GM18870 (cell line): ENCODE measurements at regions not wholly inside any gene's neighbourhood (a gene's known extent, or its start where the extent isn't known, plus 50 kb on each side); places are given as distances from the start of the nearest gene placed in this dataset.

Experiments
- ATAC-seq: cut with Tn5 transposase; IDR thresholded peaks from one replicate; pipeline ENCODE4 v1.9.1; 2021; ENCODE audit warnings: moderate library complexity; ENCODE audit not compliant: unreplicated experiment

- ATAC-seq: no peak
Measured at GRCh38 chr5:109917154-109917546, 227.4 kb downstream of the MAN2A1 start.

GRCh38 chr5:109917966-109918365 lies 228.2 kb downstream of the MAN2A1 start:
- ATAC-seq: no peak

- ATAC-seq: no peak
Measured at GRCh38 chr5:109920736-109921135, 231.0 kb downstream of the MAN2A1 start.

GRCh38 chr5:109921735-109922380 lies 232.1 kb downstream of the MAN2A1 start:
- no peak for ATAC-seq

- no peak for ATAC-seq
Measured at GRCh38 chr5:109922381-109922995, 232.8 kb downstream of the MAN2A1 start.

GRCh38 chr5:109923205-109923604 lies 233.5 kb downstream of the MAN2A1 start:
- ATAC-seq: no peak

- ATAC-seq: no peak
Measured at GRCh38 chr5:109924237-109925107, 234.7 kb downstream of the MAN2A1 start.

- ATAC-seq: no peak
Measured at GRCh38 chr5:109927639-109928038, 237.9 kb downstream of the MAN2A1 start.

GRCh38 chr5:109928046-109928445 lies 238.3 kb downstream of the MAN2A1 start:
- ATAC-seq: no peak

GRCh38 chr5:109928811-109929210 lies 239.1 kb downstream of the MAN2A1 start:
- no peak for ATAC-seq

- no peak for ATAC-seq
Measured at GRCh38 chr5:109929376-109929775, 239.6 kb downstream of the MAN2A1 start.

GRCh38 chr5:109929911-109930310 lies 240.2 kb downstream of the MAN2A1 start:
- no peak for ATAC-seq

- no peak for ATAC-seq
Measured at GRCh38 chr5:109931049-109931780, 241.5 kb downstream of the MAN2A1 start.

- no peak for ATAC-seq
Measured at GRCh38 chr5:109935833-109936490, 246.2 kb downstream of the MAN2A1 start.

GRCh38 chr5:109936996-109937395 lies 247.3 kb downstream of the MAN2A1 start:
- ATAC-seq: peak; percentile 89

- ATAC-seq: no peak
Measured at GRCh38 chr5:109937951-109938350, 248.2 kb downstream of the MAN2A1 start.

GRCh38 chr5:109938453-109938852 lies 248.7 kb downstream of the MAN2A1 start:
- no peak for ATAC-seq

- ATAC-seq: no peak
Measured at GRCh38 chr5:109939116-109939682, 249.5 kb downstream of the MAN2A1 start.

GRCh38 chr5:109942646-109943045 lies 252.9 kb downstream of the MAN2A1 start:
- ATAC-seq: no peak

GRCh38 chr5:109943701-109944235 lies 254.0 kb downstream of the MAN2A1 start:
- no peak for ATAC-seq
